Retinal pigment epithelial cell (primary cell): ENCODE measurements at regions not wholly inside any gene's neighbourhood (a gene's known extent, or its start where the extent isn't known, plus 50 kb on each side); places are given as distances from the start of the nearest gene placed in this dataset.
"Not testable (repeated sequence)": the region's sequence is repeated elsewhere in the genome, so short reads cannot be mapped to it uniquely, and the experiment has no call there.

Experiments used
- DNase-seq: peaks from one replicate; pipeline ENCODE4 v3.0.0-alpha.2; 2010; ENCODE audit warnings: low read depth
- H3K4me3 ChIP-seq: 2 replicates; pipeline ENCODE4 v1.5.1; 2011; ENCODE audit warnings: mild to moderate bottlenecking, low read length, control low read depth, moderate library complexity

- H3K4me3 ChIP-seq, DNase-seq: not testable (repeated sequence)
These were observed 52.4 kb upstream of the APOD start for GRCh38 chr3:195635898-195636685.

GRCh38 chr3:195635262-195635873 lies 51.6 kb upstream of the APOD start:
- DNase-seq, H3K4me3 ChIP-seq: not testable (repeated sequence)

GRCh38 chr3:195634426-195635261 lies 50.9 kb upstream of the APOD start:
- H3K4me3 ChIP-seq = peak overlapping the region; percentile 54
- not testable (repeated sequence) for DNase-seq
